ENCODE measurements at regions not wholly inside any gene's neighbourhood (a gene's known extent, or its start where the extent isn't known, plus 50 kb on each side); places are given as distances from the start of the nearest gene placed in this dataset.

- TF ChIP-seq EZH2phosphoT487 (IDR thresholded peaks at IDR 0.05; ENCODE audit: insufficient read depth, low read depth): no peak
- TF ChIP-seq EZH2 (IDR thresholded peaks at IDR 0.05; ENCODE audit: insufficient read depth, poor library complexity, severe bottlenecking): no peak
Measured at GRCh38 chr1:197841158-197841557, 61.3 kb upstream of the C1orf53 start.

All from GM23248 (cell line).